ENCODE measurements at regions not wholly inside any gene's neighbourhood (a gene's known extent, or its start where the extent isn't known, plus 50 kb on each side); places are given as distances from the start of the nearest gene placed in this dataset.
"Not testable (repeated sequence)": the region's sequence is repeated elsewhere in the genome, so short reads cannot be mapped to it uniquely, and the experiment has no call there.

GRCh38 chr7:10618953-10619352 is 354.7 kb upstream of the PHF14 start:
- Histone ChIP-seq H3K9ac (ENCODE audit: low read depth in 1 of 3, low read length in 3 of 3) (no peak overlapping the region), H3K27me3 (ENCODE audit: control insufficient read depth in 3 of 3, insufficient read depth in 3 of 3, low read length in 3 of 3) (no peaks in the 10 kb centered on the region), H3K36me3 (ENCODE audit: control insufficient read depth in 3 of 3, insufficient read depth in 3 of 3, low read length in 3 of 3) (no peaks in the 10 kb centered on the region), H3K27ac (ENCODE audit: low read depth, low read length) (no peak overlapping the region), H3K4me3 (ENCODE audit: low read length in 3 of 3) (no peak overlapping the region), H3K4me1 (ENCODE audit: control insufficient read depth in 3 of 3, insufficient read depth in 3 of 3, low read length in 3 of 3) (no peaks in the 10 kb centered on the region), H3K9me3 (ENCODE audit: control insufficient read depth in 3 of 3, low read length in 3 of 3) (peaks cover 0 to 2% (median 0%) of the 10 kb centered on the region in 3 donors)

DNA sequence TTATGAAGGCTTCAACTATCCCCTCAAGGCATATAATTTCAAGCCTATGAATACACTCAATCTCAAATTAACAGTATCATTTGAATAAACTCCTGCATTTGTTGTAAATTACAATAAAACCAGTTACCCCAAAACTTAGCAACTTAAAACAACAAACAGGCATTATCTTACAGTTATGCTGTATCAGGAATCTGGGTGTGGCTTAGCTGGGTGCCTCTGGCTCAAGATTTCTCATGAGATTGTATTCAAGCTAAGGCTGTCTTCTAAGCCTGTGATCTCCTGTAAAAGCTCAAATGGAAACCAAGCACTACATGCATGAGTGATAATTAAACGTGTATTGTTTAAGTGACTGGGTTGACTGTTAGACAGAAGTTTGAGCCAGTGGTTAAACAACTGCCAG is 341.0 kb upstream of the PHF14 start:
- H3K9ac ChIP-seq (ENCODE audit: low read depth in 1 of 3, low read length in 3 of 3): no peak overlapping the region
- no peaks in the 10 kb centered on the region for H3K27me3 ChIP-seq (ENCODE audit: control insufficient read depth in 3 of 3, insufficient read depth in 3 of 3, low read length in 3 of 3)
- no peak overlapping the region for H3K4me3 ChIP-seq (ENCODE audit: low read length in 3 of 3)
- H3K36me3 ChIP-seq (ENCODE audit: control insufficient read depth in 3 of 3, insufficient read depth in 3 of 3, low read length in 3 of 3): no peaks in the 10 kb centered on the region
- no peaks in the 10 kb centered on the region for H3K9me3 ChIP-seq (ENCODE audit: control insufficient read depth in 3 of 3, low read length in 3 of 3)
- H3K4me1 ChIP-seq (ENCODE audit: control insufficient read depth in 3 of 3, insufficient read depth in 3 of 3, low read length in 3 of 3): no peaks in the 10 kb centered on the region
- H3K27ac ChIP-seq (ENCODE audit: low read depth, low read length): no peak overlapping the region

DNA sequence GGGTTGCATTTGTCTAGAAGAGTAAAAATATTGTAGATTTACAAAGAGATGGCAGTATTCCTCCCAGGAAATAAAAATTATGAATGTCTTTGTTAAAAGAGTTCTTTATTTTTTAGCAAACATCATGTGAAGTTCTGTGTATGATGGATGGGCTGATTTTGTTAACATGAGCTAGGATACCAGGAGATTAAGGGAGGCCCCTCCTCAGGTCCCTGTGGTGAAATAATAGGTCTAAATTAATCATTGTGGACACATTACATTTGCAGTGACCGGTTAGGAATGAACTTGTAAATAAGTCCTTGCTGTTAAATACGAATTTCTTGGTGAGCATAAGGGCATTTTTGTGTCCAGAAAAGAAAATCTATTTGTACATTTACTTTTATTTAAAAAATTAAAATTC is 339.4 kb upstream of the PHF14 start:
- Histone ChIP-seq H3K9ac (ENCODE audit: low read depth in 1 of 3, low read length in 3 of 3) (no peak overlapping the region), H3K27ac (ENCODE audit: low read depth, low read length) (no peak overlapping the region), H3K27me3 (ENCODE audit: control insufficient read depth in 3 of 3, insufficient read depth in 3 of 3, low read length in 3 of 3) (no peaks in the 10 kb centered on the region), H3K4me3 (ENCODE audit: low read length in 3 of 3) (no peak overlapping the region), H3K9me3 (ENCODE audit: control insufficient read depth in 3 of 3, low read length in 3 of 3) (no peaks in the 10 kb centered on the region), H3K4me1 (ENCODE audit: control insufficient read depth in 3 of 3, insufficient read depth in 3 of 3, low read length in 3 of 3) (no peaks in the 10 kb centered on the region), H3K36me3 (ENCODE audit: control insufficient read depth in 3 of 3, insufficient read depth in 3 of 3, low read length in 3 of 3) (no peaks in the 10 kb centered on the region)

DNA sequence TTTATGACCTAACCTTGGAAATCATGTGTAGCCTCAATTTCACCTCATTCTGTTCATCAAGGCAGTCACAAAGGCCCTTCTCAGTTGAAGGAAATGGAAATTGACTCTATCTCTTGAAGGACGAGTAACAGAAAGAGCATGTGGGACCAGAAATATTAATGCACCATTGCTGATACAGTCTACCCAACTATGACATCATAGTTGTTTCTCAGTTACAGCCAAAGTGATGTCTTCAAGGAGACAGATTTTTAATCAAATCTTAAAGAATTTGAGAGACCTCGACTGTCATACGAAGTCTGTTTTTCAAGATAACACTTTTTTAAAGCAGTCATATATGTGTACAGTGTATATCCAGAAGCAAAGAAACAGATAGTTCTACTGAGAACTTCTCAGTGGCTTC is 335.7 kb upstream of the PHF14 start:
- no peak overlapping the region for H3K4me3 ChIP-seq (ENCODE audit: low read length in 3 of 3)
- H3K9me3 ChIP-seq (ENCODE audit: control insufficient read depth in 3 of 3, low read length in 3 of 3): no peaks in the 10 kb centered on the region
- no peak overlapping the region for H3K27ac ChIP-seq (ENCODE audit: low read depth, low read length)
- H3K4me1 ChIP-seq (ENCODE audit: control insufficient read depth in 3 of 3, insufficient read depth in 3 of 3, low read length in 3 of 3): no peaks in the 10 kb centered on the region
- no peaks in the 10 kb centered on the region for H3K36me3 ChIP-seq (ENCODE audit: control insufficient read depth in 3 of 3, insufficient read depth in 3 of 3, low read length in 3 of 3)
- no peaks in the 10 kb centered on the region for H3K27me3 ChIP-seq (ENCODE audit: control insufficient read depth in 3 of 3, insufficient read depth in 3 of 3, low read length in 3 of 3)
- no peak overlapping the region for H3K9ac ChIP-seq (ENCODE audit: low read depth in 1 of 3, low read length in 3 of 3)

DNA sequence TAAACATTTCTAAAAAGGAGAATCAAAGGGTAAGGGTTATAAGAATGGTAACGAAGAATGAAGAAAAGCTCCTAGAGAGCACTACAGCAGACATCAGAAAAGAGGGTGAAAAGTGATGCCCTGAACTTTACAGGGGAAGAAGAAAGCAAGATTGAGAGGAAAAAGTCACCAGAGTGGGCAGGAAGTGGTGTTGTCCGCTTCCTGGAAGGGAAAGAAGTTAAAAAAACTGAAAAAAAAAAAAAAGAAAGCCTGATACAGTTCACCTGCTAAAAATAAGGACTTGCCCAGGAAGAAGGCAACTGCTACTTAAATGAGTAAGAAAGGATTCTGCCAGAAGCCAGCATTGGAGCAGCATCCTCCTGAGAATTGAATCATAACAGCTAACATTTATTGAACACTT is 330.1 kb upstream of the PHF14 start:
- H3K27me3 ChIP-seq (ENCODE audit: control insufficient read depth in 3 of 3, insufficient read depth in 3 of 3, low read length in 3 of 3): no peaks in the 10 kb centered on the region
- H3K36me3 ChIP-seq (ENCODE audit: control insufficient read depth in 3 of 3, insufficient read depth in 3 of 3, low read length in 3 of 3): no peaks in the 10 kb centered on the region
- no peaks in the 10 kb centered on the region for H3K9me3 ChIP-seq (ENCODE audit: control insufficient read depth in 3 of 3, low read length in 3 of 3)
- H3K9ac ChIP-seq (ENCODE audit: low read depth in 1 of 3, low read length in 3 of 3): no peak overlapping the region
- no peaks in the 10 kb centered on the region for H3K4me1 ChIP-seq (ENCODE audit: control insufficient read depth in 3 of 3, insufficient read depth in 3 of 3, low read length in 3 of 3)
- no peak overlapping the region for H3K4me3 ChIP-seq (ENCODE audit: low read length in 3 of 3)
- no peak overlapping the region for H3K27ac ChIP-seq (ENCODE audit: low read depth, low read length)

- Histone ChIP-seq H3K36me3 (ENCODE audit: control insufficient read depth in 3 of 3, insufficient read depth in 3 of 3, low read length in 3 of 3) (no peaks in the 10 kb centered on the region), H3K9me3 (ENCODE audit: control insufficient read depth in 3 of 3, low read length in 3 of 3) (no peaks in the 10 kb centered on the region), H3K9ac (ENCODE audit: low read depth in 1 of 3, low read length in 3 of 3) (no peak overlapping the region), H3K27ac (ENCODE audit: low read depth, low read length) (no peak overlapping the region), H3K27me3 (ENCODE audit: control insufficient read depth in 3 of 3, insufficient read depth in 3 of 3, low read length in 3 of 3) (no peaks in the 10 kb centered on the region), H3K4me3 (ENCODE audit: low read length in 3 of 3) (no peak overlapping the region), H3K4me1 (ENCODE audit: control insufficient read depth in 3 of 3, insufficient read depth in 3 of 3, low read length in 3 of 3) (no peaks in the 10 kb centered on the region)
Measured at GRCh38 chr7:10644849-10645248, 328.8 kb upstream of the PHF14 start.

- H3K4me1 ChIP-seq (ENCODE audit: control insufficient read depth in 3 of 3, insufficient read depth in 3 of 3, low read length in 3 of 3): no peaks in the 10 kb centered on the region
- H3K4me3 ChIP-seq (ENCODE audit: low read length in 3 of 3): no peak overlapping the region
- no peaks in the 10 kb centered on the region for H3K27me3 ChIP-seq (ENCODE audit: control insufficient read depth in 3 of 3, insufficient read depth in 3 of 3, low read length in 3 of 3)
- no peak overlapping the region for H3K27ac ChIP-seq (ENCODE audit: low read depth, low read length)
- no peaks in the 10 kb centered on the region for H3K9me3 ChIP-seq (ENCODE audit: control insufficient read depth in 3 of 3, low read length in 3 of 3)
- no peaks in the 10 kb centered on the region for H3K36me3 ChIP-seq (ENCODE audit: control insufficient read depth in 3 of 3, insufficient read depth in 3 of 3, low read length in 3 of 3)
- no peak overlapping the region for H3K9ac ChIP-seq (ENCODE audit: low read depth in 1 of 3, low read length in 3 of 3)
Measured at GRCh38 chr7:10646194-10646593, 327.5 kb upstream of the PHF14 start.

DNA sequence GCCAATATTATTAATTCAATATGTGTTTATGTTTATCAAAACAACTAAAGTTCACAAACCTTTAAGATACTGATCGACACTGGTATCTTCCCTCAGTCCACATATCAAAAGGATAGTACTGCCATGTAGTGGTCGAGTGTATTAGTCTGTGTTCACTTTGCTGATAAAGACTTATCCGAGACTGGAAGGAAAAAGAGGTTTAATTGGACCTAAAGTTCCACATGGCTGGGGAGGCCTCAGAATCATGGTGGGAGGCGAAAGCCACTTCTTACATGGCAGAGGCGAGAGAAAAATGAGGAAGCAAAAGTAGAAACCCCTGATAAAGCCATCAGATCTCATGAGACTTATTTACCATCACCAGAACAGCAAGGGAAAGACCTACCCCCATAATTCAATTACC is 325.4 kb upstream of the PHF14 start:
- H3K27ac ChIP-seq (ENCODE audit: low read depth, low read length): no peak overlapping the region
- no peaks in the 10 kb centered on the region for H3K27me3 ChIP-seq (ENCODE audit: control insufficient read depth in 3 of 3, insufficient read depth in 3 of 3, low read length in 3 of 3)
- no peaks in the 10 kb centered on the region for H3K36me3 ChIP-seq (ENCODE audit: control insufficient read depth in 3 of 3, insufficient read depth in 3 of 3, low read length in 3 of 3)
- no peak overlapping the region for H3K9ac ChIP-seq (ENCODE audit: low read depth in 1 of 3, low read length in 3 of 3)
- H3K4me3 ChIP-seq (ENCODE audit: low read length in 3 of 3): no peak overlapping the region
- no peaks in the 10 kb centered on the region for H3K9me3 ChIP-seq (ENCODE audit: control insufficient read depth in 3 of 3, low read length in 3 of 3)
- no peaks in the 10 kb centered on the region for H3K4me1 ChIP-seq (ENCODE audit: control insufficient read depth in 3 of 3, insufficient read depth in 3 of 3, low read length in 3 of 3)

GRCh38 chr7:10649120-10649519 is 324.6 kb upstream of the PHF14 start:
- not testable (repeated sequence) for H3K27me3 ChIP-seq (ENCODE audit: control insufficient read depth in 3 of 3, insufficient read depth in 3 of 3, low read length in 3 of 3); H3K4me3 ChIP-seq (ENCODE audit: low read length in 3 of 3); H3K27ac ChIP-seq (ENCODE audit: low read depth, low read length); H3K4me1 ChIP-seq (ENCODE audit: control insufficient read depth in 3 of 3, insufficient read depth in 3 of 3, low read length in 3 of 3); H3K36me3 ChIP-seq (ENCODE audit: control insufficient read depth in 3 of 3, insufficient read depth in 3 of 3, low read length in 3 of 3); H3K9ac ChIP-seq (ENCODE audit: low read depth in 1 of 3, low read length in 3 of 3); H3K9me3 ChIP-seq (ENCODE audit: control insufficient read depth in 3 of 3, low read length in 3 of 3)

GRCh38 chr7:10655031-10655430 is 318.6 kb upstream of the PHF14 start:
- H3K4me1 ChIP-seq (ENCODE audit: control insufficient read depth in 3 of 3, insufficient read depth in 3 of 3, low read length in 3 of 3): no peaks in the 10 kb centered on the region
- no peaks in the 10 kb centered on the region for H3K9me3 ChIP-seq (ENCODE audit: control insufficient read depth in 3 of 3, low read length in 3 of 3)
- no peaks in the 10 kb centered on the region for H3K36me3 ChIP-seq (ENCODE audit: control insufficient read depth in 3 of 3, insufficient read depth in 3 of 3, low read length in 3 of 3)
- no peaks in the 10 kb centered on the region for H3K27me3 ChIP-seq (ENCODE audit: control insufficient read depth in 3 of 3, insufficient read depth in 3 of 3, low read length in 3 of 3)
- no peak overlapping the region for H3K27ac ChIP-seq (ENCODE audit: low read depth, low read length)
- no peak overlapping the region for H3K4me3 ChIP-seq (ENCODE audit: low read length in 3 of 3)
- no peak overlapping the region for H3K9ac ChIP-seq (ENCODE audit: low read depth in 1 of 3, low read length in 3 of 3)

- Histone ChIP-seq H3K4me1 (ENCODE audit: control insufficient read depth in 3 of 3, insufficient read depth in 3 of 3, low read length in 3 of 3) (no peaks in the 10 kb centered on the region), H3K9me3 (ENCODE audit: control insufficient read depth in 3 of 3, low read length in 3 of 3) (no peaks in the 10 kb centered on the region), H3K36me3 (ENCODE audit: control insufficient read depth in 3 of 3, insufficient read depth in 3 of 3, low read length in 3 of 3) (no peaks in the 10 kb centered on the region), H3K4me3 (ENCODE audit: low read length in 3 of 3) (no peak overlapping the region), H3K27me3 (ENCODE audit: control insufficient read depth in 3 of 3, insufficient read depth in 3 of 3, low read length in 3 of 3) (no peaks in the 10 kb centered on the region), H3K27ac (ENCODE audit: low read depth, low read length) (no peak overlapping the region), H3K9ac (ENCODE audit: low read depth in 1 of 3, low read length in 3 of 3) (no peak overlapping the region)
Measured at GRCh38 chr7:10657201-10657600, 316.5 kb upstream of the PHF14 start.

Measured in skeletal muscle tissue (tissue), 3 donors.